SK-N-SH (cell line): ENCODE measurements at regions not wholly inside any gene's neighbourhood (a gene's known extent, or its start where the extent isn't known, plus 50 kb on each side); places are given as distances from the start of the nearest gene placed in this dataset.
"Not testable (repeated sequence)": the region's sequence is repeated elsewhere in the genome, so short reads cannot be mapped to it uniquely, and the experiment has no call there.

ENCODE experiments used
- CTCF ChIP-seq: fragments of 200-600 bp; sonication (generic); IDR thresholded peaks from 2 replicates; pipeline ENCODE4 v1.6.1; 2017; ENCODE audit warnings: antibody characterized with exemption, mild to moderate bottlenecking, moderate library complexity
- ELF1 ChIP-seq: IDR thresholded peaks from 2 replicates; pipeline ENCODE4 v1.4.0; 2012
- FOXJ3 ChIP-seq: sonication (generic); formaldehyde crosslinking; IDR thresholded peaks from 2 replicates; pipeline ENCODE4 v1.5.1; 2020; ENCODE audit warnings: mild to moderate bottlenecking, missing genetic modification reagents
- MAX ChIP-seq: IDR thresholded peaks from 2 replicates; pipeline ENCODE4 v1.4.0; 2012; ENCODE audit warnings: low read depth
- POLR2AphosphoS5 ChIP-seq: IDR thresholded peaks from 2 replicates; pipeline ENCODE4 v1.6.1; 2012; ENCODE audit warnings: low read depth, low read length
- REST ChIP-seq: IDR thresholded peaks from 2 replicates; pipeline ENCODE4 v1.6.1; 2012; ENCODE audit warnings: mild to moderate bottlenecking, low read depth, low read length, moderate library complexity

DNA sequence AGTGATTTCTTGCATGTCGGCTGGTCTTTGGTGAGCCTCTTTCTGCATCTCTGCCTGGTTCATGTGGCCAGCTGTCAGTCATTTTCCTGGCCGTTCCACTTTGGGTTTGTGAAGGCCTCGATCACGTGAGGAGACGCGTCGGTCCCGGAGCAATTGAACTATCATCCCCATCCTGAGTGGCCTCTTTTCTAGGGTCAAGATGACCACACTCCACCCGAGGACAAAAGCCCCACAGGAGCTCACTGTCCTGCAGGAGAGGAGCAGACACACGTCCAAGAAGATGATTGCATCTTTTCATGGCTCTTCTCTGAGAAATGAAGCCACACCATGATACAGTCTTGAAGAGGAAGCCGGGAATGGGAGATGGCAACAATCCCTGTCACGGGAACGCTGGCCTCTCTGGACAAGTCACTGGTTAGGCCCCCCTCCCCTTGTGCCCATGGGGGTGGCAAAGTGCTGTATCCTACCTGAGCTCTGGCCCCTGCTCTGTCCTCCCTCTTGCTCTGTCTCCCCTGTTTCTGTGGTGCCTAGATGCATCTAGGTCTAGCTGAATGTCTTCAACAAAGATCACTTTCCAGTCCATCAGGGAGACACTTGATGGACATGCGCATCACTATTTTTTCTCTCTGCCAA, 291.4 kb upstream of the ZNF337 start:
- TF ChIP-seq MAX; CTCF; POLR2AphosphoS5; REST; ELF1; FOXJ3 (CRISPR knock-in tag): not testable (repeated sequence)
